RKO (cell line): ENCODE measurements at regions not wholly inside any gene's neighbourhood (a gene's known extent, or its start where the extent isn't known, plus 50 kb on each side); places are given as distances from the start of the nearest gene placed in this dataset.
"Not testable (repeated sequence)": the region's sequence is repeated elsewhere in the genome, so short reads cannot be mapped to it uniquely, and the experiment has no call there.

Experiments used
- DNase-seq: peaks from one replicate; pipeline ENCODE4 v3.0.0-alpha.2; 2016; ENCODE audit warnings: low spot score

GRCh38 chr7:114364151-114364550 is 50.5 kb upstream of the FOXP2 start:
- DNase-seq = no peak

DNA sequence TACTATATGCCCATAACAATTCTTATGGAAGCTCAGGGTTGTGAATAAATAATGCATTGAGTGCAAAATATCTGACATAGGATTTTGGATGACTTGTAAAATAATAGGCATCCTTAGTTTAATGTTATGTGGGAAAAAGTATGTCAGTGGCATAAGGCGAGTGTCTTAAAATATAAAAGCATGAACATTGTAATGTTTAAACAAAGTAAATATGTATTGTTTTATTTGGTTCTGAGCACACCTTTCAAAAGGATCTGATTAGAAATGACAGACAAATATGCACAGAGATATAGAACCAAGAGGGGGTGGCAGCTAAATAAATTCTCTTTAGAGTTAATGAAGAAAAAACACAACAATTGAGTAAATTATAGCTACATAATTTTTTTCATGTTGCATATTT is 51.3 kb upstream of the FOXP2 start:
- no peak for DNase-seq

DNA sequence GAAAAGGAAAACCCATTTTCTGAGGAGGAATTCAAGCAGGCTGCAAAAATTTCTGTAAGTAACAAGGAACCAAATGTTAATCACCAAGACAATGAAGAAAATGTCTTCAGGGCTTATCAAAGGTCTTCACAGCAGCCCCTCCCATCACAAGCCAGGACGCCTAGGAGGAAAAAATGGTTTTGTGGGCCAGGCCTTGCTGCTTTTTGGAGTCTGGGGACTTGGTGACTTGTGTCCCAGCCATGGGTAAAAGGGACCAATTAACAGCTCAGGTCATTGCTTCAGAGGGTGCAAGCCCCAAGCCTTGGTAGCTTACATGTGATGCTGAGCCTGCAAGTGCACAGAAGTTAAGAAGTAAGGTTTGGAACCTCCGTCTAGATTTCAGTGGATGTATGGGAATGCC is 55.7 kb upstream of the FOXP2 start:
- no peak for DNase-seq

DNA sequence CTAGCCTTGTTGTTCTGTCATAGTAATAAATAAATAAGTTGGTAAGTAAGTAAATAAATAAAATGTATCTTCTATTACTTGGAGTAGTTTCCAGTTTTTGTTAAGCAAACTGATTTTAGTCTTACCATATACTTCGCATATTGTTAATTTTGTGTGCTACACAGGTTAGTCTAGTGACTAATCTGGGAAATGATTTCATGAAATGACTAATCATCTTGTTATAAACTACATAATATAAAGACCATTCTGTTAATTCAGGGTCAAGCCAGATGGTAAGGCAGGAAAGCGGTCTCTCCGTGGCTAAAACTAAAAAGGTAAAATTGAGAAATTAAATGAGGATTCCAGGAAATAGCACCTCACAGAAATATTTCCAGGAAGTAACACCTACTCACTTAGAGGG is 58.5 kb upstream of the FOXP2 start:
- DNase-seq = no peak

- DNase-seq = no peak
These were observed 60.3 kb upstream of the FOXP2 start for GRCh38 chr7:114354306-114354705.

GRCh38 chr7:114345494-114345893 is 69.1 kb upstream of the FOXP2 start:
- DNase-seq = peak; percentile 35

DNA sequence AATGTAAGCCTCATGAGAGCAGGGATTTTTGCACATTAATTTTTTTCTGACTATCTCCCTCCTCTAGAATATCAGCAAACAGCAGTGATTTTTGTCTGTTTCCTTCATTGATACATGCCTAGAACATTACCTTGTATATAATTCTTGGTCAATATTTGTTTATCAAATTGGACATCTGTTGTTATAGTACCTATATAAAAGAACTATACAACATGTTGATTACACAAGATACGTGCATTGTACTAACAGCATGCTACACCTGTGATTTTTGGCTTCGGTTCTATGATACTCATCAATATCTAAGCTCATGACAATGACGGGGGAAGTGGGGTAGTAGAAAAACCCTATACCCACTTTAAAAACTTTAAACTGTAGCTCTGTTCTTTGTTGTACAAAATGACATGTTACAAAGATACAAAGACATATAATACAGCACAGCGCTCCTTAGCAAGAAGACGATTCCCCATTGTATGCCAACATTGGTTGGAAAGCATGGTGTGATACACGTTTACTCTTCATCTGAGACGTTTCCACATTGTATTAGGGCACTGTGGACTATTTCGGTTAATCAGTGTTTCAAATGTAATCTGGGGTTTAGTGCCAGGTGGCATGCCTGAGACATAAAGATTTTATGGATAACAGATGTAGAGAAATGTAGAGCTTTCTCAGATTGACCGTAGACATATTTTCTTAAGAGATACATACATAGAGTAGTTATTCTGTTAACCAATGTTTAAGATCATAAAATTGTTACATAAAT is 70.5 kb upstream of the FOXP2 start:
- DNase-seq = no peak

- no peak for DNase-seq
These were observed 72.0 kb upstream of the FOXP2 start for GRCh38 chr7:114342431-114343179.

DNA sequence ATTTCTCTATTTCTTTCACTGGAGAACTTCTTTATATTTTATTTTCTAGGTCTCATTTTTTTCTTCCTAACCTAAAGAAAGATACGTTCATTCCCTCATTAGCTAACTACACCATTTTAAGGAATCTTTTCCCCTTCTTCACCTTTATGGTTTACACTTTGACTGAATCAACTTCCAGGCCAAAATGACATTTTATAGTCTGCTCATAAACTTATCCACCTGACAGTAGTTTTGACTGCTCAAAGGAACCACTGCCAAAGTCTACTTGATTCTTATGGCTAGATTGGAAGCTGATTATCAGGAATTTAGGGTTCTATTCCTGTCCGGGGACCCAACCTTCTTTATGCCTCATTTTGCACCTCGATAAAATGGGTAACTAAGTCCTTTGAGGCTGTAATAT is 73.0 kb upstream of the FOXP2 start:
- no peak for DNase-seq

GRCh38 chr7:114334989-114335388 is 79.6 kb upstream of the FOXP2 start:
- no peak for DNase-seq

GRCh38 chr7:114329458-114329857 is 85.2 kb upstream of the FOXP2 start:
- not testable (repeated sequence) for DNase-seq

DNA sequence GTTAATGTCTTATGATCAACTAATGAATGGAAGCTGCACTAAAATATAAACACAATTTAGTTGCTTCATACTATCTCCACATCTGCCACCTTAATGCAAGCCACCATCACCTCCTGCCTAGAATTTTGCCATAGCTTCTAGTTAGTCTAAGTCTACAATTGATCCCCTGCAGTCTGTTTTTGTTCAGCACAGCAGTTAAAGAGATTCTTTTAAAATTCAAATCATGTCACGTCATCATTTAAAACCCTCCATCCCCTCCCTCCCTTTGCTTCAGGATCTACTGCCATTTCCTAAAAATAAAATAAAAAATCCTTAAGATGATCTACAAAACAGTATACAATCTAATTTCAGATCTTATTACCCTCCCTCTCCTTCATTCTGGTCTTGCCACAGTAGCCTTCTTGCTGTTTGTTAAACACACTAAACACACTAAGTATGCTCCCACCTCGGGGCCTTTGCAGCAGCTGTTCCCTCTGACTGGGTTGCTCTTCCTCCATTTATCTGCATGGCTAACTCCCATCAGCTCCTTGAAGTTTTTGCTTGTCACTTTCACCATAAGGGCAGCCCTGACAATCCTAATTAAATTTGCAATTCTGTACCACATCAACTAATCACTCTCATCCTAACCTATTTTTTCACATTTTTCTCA is 97.0 kb upstream of the FOXP2 start:
- DNase-seq = no peak

DNA sequence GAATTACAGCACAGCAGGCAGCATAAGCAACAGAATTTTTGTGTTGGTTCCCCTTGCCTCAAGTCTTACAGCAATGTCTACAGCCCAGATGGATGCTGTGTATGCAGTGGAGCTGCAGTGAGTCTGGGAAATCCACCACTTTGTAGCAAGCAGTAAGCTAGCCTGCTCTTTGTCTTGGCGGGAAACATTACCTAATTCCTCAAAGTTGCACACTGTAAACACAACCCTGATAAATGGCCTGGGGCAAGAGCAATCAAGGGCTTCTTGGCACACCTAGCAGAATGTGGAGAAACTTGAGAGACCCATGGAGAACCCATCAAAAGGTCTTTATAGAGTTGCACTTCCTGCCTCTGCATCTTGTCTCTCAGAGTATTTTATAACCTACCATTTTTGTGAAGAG is 102.0 kb upstream of the FOXP2 start:
- no peak for DNase-seq

DNA sequence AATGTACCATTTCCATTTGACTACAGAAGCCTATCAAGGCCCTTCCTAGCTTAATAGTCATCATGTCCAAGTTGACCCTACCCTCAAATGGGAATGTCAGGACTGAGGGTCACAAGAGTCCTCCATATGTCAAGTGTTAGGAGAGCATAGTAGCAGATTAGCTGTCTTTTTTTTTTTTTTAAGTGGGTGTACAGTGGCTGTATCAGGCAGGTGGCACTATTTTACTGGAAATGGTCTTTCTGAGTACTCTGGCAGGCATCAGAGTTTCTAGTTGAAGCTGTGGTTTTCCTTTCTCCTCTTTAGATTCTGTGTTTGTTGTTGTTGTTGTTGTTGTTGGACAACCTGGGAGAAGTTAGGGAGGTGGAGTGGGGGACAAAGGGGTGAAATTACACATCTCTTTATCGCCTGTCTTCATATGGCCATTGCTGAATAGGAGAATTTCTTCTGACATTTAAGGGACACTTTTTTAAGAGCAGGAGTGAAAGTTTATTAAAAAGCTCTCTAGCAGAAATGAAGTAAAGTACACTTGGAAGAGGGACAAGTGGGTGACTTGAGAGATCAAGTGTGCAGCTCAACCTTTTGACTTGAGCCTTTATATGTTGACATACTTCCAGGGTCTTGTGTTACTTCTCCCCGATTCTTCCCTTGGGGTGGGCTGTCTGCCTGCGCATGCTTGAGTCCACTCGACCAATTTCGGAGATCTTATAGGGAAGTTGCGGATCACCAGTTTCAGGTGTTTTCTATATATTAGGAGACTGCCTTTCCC is 104.1 kb upstream of the FOXP2 start:
- peak; percentile 14 for DNase-seq

- DNase-seq = no peak
These were observed 104.9 kb upstream of the FOXP2 start for GRCh38 chr7:114309729-114310128.

DNA sequence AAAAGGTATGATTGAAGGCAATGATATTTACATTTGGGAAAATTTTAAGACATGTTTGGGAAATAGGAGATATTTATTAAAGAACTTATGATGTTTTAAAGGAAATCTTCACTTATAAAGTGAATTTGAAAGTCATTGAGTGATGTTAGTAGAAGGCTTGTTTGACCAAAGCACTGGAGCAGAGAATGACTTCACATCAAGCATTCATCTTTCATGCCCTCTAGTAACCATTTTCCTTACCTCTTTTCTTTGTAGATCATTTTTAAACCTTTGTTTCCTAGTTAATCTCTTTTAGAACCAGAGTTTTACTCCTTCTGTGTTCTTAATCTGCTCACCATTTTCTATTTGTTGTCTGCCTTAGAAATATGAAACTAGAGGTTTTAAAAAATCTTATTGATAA is 111.3 kb upstream of the FOXP2 start:
- no peak for DNase-seq

DNA sequence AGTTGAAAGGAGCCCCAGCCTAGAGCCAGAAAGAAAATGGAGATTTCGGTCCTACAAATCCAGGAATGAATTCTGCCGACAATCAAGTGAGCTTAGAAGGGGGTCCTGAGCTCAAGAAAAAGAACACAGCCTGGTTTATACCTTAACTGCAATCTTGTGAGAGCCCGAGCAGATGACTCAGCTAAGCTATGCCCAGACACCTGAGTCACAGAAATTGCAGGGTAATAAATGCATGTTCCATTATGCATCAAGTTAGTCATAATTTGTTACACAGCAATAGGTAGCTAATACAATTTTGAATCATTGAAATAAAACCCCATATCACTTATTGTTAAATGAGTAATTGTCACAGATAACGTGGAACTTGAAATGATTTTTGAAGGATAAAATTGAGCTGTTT is 111.8 kb upstream of the FOXP2 start:
- peak; percentile 57 for DNase-seq

GRCh38 chr7:114298011-114298410 is 116.6 kb upstream of the FOXP2 start:
- no peak for DNase-seq

GRCh38 chr7:114297121-114297520 is 117.5 kb upstream of the FOXP2 start:
- no peak for DNase-seq

DNA sequence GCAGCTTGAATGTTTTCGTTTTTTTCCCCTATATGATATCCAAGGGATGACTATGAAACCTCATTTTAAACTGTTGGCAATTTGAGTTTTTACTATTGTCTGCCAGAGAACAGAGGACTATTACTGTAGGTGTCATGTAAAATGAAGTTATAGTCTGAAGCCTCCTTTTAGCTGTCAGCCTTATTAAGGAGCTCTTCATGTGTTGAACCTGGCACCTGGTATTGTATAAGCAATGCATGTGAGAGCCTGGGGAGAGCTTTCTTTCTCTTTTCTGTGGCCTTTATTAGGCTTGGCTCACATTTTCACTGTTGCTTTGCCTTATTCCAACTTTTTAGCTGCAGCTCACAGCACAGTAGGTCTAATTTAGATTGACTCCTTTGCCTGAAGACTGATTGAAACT is 119.1 kb upstream of the FOXP2 start:
- DNase-seq = no peak

GRCh38 chr7:114294036-114294435 is 120.6 kb upstream of the FOXP2 start:
- DNase-seq = no peak

- no peak for DNase-seq
These were observed 121.2 kb upstream of the FOXP2 start for GRCh38 chr7:114293289-114294012.
